PC-9 (cell line): ENCODE measurements at regions not wholly inside any gene's neighbourhood (a gene's known extent, or its start where the extent isn't known, plus 50 kb on each side); places are given as distances from the start of the nearest gene placed in this dataset.

Experiments used
- EZH2 ChIP-seq: fragments of 200-600 bp; sonication (generic); IDR thresholded peaks from 2 replicates; pipeline ENCODE4 v1.8.0; 2017; ENCODE audit warnings: antibody characterized with exemption, low read depth
- TF ChIP-seq, protein P1 (sequence below): fragments of 200-600 bp; sonication (generic); conservative IDR thresholded peaks from 2 replicates; pipeline ENCODE4 v1.6.1; 2017; ENCODE audit warnings: mixed run types, antibody characterized with exemption, mild to moderate bottlenecking, moderate library complexity

DNA sequence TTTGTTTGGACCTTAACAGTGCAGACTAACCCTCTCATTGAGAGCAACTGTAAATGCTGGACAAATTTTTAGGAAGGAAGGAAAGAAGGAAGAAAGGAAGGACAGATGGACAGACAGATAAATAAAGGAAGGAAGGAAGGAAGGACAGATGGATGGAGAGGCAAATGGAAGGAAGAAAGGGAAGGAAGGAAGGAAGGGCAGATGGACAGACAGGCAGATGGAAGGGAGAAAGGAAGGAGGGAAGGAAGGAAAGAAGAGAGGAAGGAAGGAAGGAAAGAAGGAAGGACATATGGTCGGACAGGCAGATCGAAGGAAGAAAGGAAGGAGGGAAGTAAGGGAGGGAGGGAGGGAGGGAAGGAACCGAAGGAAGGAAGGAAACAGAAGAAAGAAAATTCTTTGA, 388.5 kb upstream of the CDH4 start:
- TF ChIP-seq, protein P1, sequence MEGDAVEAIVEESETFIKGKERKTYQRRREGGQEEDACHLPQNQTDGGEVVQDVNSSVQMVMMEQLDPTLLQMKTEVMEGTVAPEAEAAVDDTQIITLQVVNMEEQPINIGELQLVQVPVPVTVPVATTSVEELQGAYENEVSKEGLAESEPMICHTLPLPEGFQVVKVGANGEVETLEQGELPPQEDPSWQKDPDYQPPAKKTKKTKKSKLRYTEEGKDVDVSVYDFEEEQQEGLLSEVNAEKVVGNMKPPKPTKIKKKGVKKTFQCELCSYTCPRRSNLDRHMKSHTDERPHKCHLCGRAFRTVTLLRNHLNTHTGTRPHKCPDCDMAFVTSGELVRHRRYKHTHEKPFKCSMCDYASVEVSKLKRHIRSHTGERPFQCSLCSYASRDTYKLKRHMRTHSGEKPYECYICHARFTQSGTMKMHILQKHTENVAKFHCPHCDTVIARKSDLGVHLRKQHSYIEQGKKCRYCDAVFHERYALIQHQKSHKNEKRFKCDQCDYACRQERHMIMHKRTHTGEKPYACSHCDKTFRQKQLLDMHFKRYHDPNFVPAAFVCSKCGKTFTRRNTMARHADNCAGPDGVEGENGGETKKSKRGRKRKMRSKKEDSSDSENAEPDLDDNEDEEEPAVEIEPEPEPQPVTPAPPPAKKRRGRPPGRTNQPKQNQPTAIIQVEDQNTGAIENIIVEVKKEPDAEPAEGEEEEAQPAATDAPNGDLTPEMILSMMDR, result no peak
- TF ChIP-seq EZH2, result no peak
